Stimulated activated CD4-positive, alpha-beta T cell treated with anti-CD3 and anti-CD28 coated beads, Interleukin-15, amount 100 ng/mL, for 48 hours (primary cell): ENCODE measurements at regions not wholly inside any gene's neighbourhood (a gene's known extent, or its start where the extent isn't known, plus 50 kb on each side); places are given as distances from the start of the nearest gene placed in this dataset.
"Not testable (repeated sequence)": the region's sequence is repeated elsewhere in the genome, so short reads cannot be mapped to it uniquely, and the experiment has no call there.

Experiments
- DNase-seq, 2 donors: peaks; one replicate each; pipeline ENCODE4 v3.0.0-alpha.2; 2020; ENCODE audit warnings: low read depth in 2 of 2

GRCh38 chr19:29054886-29055675 lies 157.9 kb downstream of the UQCRFS1 start:
- no peak for DNase-seq

GRCh38 chr19:29048873-29049272 lies 164.1 kb downstream of the UQCRFS1 start:
- no peak for DNase-seq

- DNase-seq = no peak
These were observed 167.2 kb downstream of the UQCRFS1 start for GRCh38 chr19:29045679-29046254.

GRCh38 chr19:29044037-29044436 lies 168.9 kb downstream of the UQCRFS1 start:
- DNase-seq = no peak

- no peak for DNase-seq
These were observed 170.5 kb downstream of the UQCRFS1 start for GRCh38 chr19:29042450-29042849.

- no peak for DNase-seq
These were observed 172.0 kb downstream of the UQCRFS1 start for GRCh38 chr19:29040951-29041350.

- DNase-seq = no peak
These were observed 172.7 kb downstream of the UQCRFS1 start for GRCh38 chr19:29040292-29040691.

GRCh38 chr19:29039036-29039435 lies 173.9 kb downstream of the UQCRFS1 start:
- not testable (repeated sequence) for DNase-seq

GRCh38 chr19:29031216-29031615 lies 181.7 kb downstream of the UQCRFS1 start:
- no peak for DNase-seq

GRCh38 chr19:29029268-29029958 lies 183.5 kb downstream of the UQCRFS1 start:
- no peak for DNase-seq

- DNase-seq = no peak
These were observed 190.4 kb downstream of the UQCRFS1 start for GRCh38 chr19:29022599-29022998.

GRCh38 chr19:29022165-29022564 lies 190.8 kb downstream of the UQCRFS1 start:
- DNase-seq = no peak

- DNase-seq = no peak
These were observed 191.6 kb downstream of the UQCRFS1 start for GRCh38 chr19:29021232-29021916.

- DNase-seq = no peak
These were observed 193.5 kb downstream of the UQCRFS1 start for GRCh38 chr19:29019403-29019802.

- DNase-seq = no peak
These were observed 194.4 kb downstream of the UQCRFS1 start for GRCh38 chr19:29018542-29018941.

GRCh38 chr19:29017788-29018187 lies 195.2 kb downstream of the UQCRFS1 start:
- DNase-seq = no peak

GRCh38 chr19:29016926-29017760 lies 195.8 kb downstream of the UQCRFS1 start:
- no peak for DNase-seq

GRCh38 chr19:29016353-29016752 lies 196.6 kb downstream of the UQCRFS1 start:
- DNase-seq = no peak

GRCh38 chr19:29015569-29015968 lies 197.4 kb downstream of the UQCRFS1 start:
- DNase-seq = no peak

- no peak for DNase-seq
These were observed 198.0 kb downstream of the UQCRFS1 start for GRCh38 chr19:29014857-29015436.

- DNase-seq = no peak
These were observed 199.0 kb downstream of the UQCRFS1 start for GRCh38 chr19:29013988-29014387.
